Neutrophil (primary cell): ENCODE measurements at regions not wholly inside any gene's neighbourhood (a gene's known extent, or its start where the extent isn't known, plus 50 kb on each side); places are given as distances from the start of the nearest gene placed in this dataset.

Source experiments
- H3K27ac ChIP-seq: fragments of 200-600 bp; sonication (generic); 2 replicates; pipeline ENCODE4 v1.5.1; 2016; ENCODE audit warnings: mild to moderate bottlenecking, moderate library complexity
- H3K27me3 ChIP-seq: fragments of 200-600 bp; sonication (generic); 2 replicates; pipeline ENCODE4 v1.6.0; 2016; ENCODE audit warnings: mild to moderate bottlenecking
- H3K36me3 ChIP-seq: fragments of 200-600 bp; sonication (generic); 2 replicates; pipeline ENCODE4 v1.5.1; 2017
- H3K4me1 ChIP-seq, 2 experiments: fragments of 200-600 bp in 1 of 2; sonication (generic) in 1 of 2; 1 replicate in 1 of 2; 2 replicates in 1 of 2; pipeline versions ENCODE4 v1.5.1 to v1.6.1; 2013 to 2016; ENCODE audit warnings: low read depth in 1 of 2, low read length in 1 of 2, mild to moderate bottlenecking in 1 of 2, moderate library complexity in 1 of 2; ENCODE audit not compliant: control insufficient read depth in 1 of 2, insufficient read depth in 1 of 2
- H3K4me3 ChIP-seq, 2 experiments: fragments of 200-600 bp in 1 of 2; sonication (generic) in 1 of 2; 1 replicate in 1 of 2; 2 replicates in 1 of 2; pipeline ENCODE4 v1.5.1; 2013 to 2016; ENCODE audit warnings: low read depth in 1 of 2, low read length in 1 of 2, mild to moderate bottlenecking in 1 of 2, moderate library complexity in 1 of 2
- H3K9me3 ChIP-seq: fragments of 200-600 bp; sonication (generic); 2 replicates; pipeline ENCODE4 v1.5.1; 2016
- TF ChIP-seq, protein P1 (sequence below): fragments of 200-600 bp; sonication (generic); IDR thresholded peaks from 2 replicates; pipeline ENCODE4 v1.5.1; 2016; ENCODE audit warnings: antibody characterized with exemption

GRCh38 chrX:46260499-46260898 lies 284.7 kb downstream of the ZNF674 start:
- no peaks in the 10 kb centered on the region for H3K9me3 ChIP-seq
- no peak overlapping the region for H3K27ac ChIP-seq
- no peaks in the 10 kb centered on the region for H3K4me1 ChIP-seq
- no peak overlapping the region for H3K4me3 ChIP-seq
- no peaks in the 10 kb centered on the region for H3K27me3 ChIP-seq
- no peaks in the 10 kb centered on the region for H3K36me3 ChIP-seq
- TF ChIP-seq, protein P1, sequence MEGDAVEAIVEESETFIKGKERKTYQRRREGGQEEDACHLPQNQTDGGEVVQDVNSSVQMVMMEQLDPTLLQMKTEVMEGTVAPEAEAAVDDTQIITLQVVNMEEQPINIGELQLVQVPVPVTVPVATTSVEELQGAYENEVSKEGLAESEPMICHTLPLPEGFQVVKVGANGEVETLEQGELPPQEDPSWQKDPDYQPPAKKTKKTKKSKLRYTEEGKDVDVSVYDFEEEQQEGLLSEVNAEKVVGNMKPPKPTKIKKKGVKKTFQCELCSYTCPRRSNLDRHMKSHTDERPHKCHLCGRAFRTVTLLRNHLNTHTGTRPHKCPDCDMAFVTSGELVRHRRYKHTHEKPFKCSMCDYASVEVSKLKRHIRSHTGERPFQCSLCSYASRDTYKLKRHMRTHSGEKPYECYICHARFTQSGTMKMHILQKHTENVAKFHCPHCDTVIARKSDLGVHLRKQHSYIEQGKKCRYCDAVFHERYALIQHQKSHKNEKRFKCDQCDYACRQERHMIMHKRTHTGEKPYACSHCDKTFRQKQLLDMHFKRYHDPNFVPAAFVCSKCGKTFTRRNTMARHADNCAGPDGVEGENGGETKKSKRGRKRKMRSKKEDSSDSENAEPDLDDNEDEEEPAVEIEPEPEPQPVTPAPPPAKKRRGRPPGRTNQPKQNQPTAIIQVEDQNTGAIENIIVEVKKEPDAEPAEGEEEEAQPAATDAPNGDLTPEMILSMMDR = no peak

GRCh38 chrX:46258356-46258755 lies 286.9 kb downstream of the ZNF674 start:
- Histone ChIP-seq H3K4me3 (no peak overlapping the region), H3K4me1 (no peaks in the 10 kb centered on the region), H3K27me3 (no peaks in the 10 kb centered on the region), H3K9me3 (no peaks in the 10 kb centered on the region), H3K27ac (no peak overlapping the region), H3K36me3 (no peaks in the 10 kb centered on the region)
- TF ChIP-seq, protein P1 = no peak

GRCh38 chrX:46257451-46257879 lies 287.8 kb downstream of the ZNF674 start:
- Histone ChIP-seq H3K27ac (no peak overlapping the region), H3K27me3 (no peaks in the 10 kb centered on the region), H3K9me3 (no peaks in the 10 kb centered on the region), H3K36me3 (no peaks in the 10 kb centered on the region), H3K4me1 (no peaks in the 10 kb centered on the region), H3K4me3 (no peak overlapping the region)
- TF ChIP-seq, protein P1 = no peak

- H3K4me3 ChIP-seq = no peak overlapping the region
- H3K9me3 ChIP-seq = no peaks in the 10 kb centered on the region
- H3K4me1 ChIP-seq = no peaks in the 10 kb centered on the region
- H3K27me3 ChIP-seq = no peaks in the 10 kb centered on the region
- no peaks in the 10 kb centered on the region for H3K36me3 ChIP-seq
- no peak overlapping the region for H3K27ac ChIP-seq
- TF ChIP-seq, protein P1 = no peak
These were observed 288.3 kb downstream of the ZNF674 start for GRCh38 chrX:46256875-46257274.

DNA sequence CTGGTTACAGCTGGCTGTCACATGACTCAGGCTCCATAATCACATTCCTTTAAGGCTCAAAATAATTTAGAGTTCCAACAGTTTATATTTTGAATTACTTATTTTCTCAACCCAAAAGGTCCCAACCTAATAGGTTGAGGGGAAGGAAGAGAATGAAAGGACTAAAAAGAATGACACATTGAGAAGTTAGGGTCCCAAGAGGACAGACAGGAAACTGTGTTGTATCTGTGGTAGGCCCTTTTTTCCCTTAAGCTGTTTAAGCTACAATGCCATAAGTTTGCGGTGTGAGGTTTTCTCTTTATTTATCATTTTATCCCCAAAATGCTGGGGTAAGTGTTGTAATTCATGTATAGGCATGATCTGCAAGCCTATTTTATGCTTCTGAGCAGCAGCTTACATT lies 290.2 kb downstream of the ZNF674 start:
- Histone ChIP-seq H3K27me3 (no peaks in the 10 kb centered on the region), H3K4me1 (no peaks in the 10 kb centered on the region), H3K9me3 (no peaks in the 10 kb centered on the region), H3K4me3 (no peak overlapping the region), H3K36me3 (no peaks in the 10 kb centered on the region), H3K27ac (no peak overlapping the region)
- TF ChIP-seq, protein P1 = no peak

GRCh38 chrX:46254641-46255040 lies 290.6 kb downstream of the ZNF674 start:
- Histone ChIP-seq H3K27me3 (no peaks in the 10 kb centered on the region), H3K9me3 (no peaks in the 10 kb centered on the region), H3K27ac (no peak overlapping the region), H3K4me3 (no peak overlapping the region), H3K4me1 (no peaks in the 10 kb centered on the region), H3K36me3 (no peaks in the 10 kb centered on the region)
- TF ChIP-seq, protein P1 = no peak
